Keratinocyte (primary cell): ENCODE measurements at regions not wholly inside any gene's neighbourhood (a gene's known extent, or its start where the extent isn't known, plus 50 kb on each side); places are given as distances from the start of the nearest gene placed in this dataset.

ENCODE experiments used
- EZH2 ChIP-seq: IDR thresholded peaks from one replicate; pipeline ENCODE4 v1.6.1; 2012; ENCODE audit warnings: inconsistent platforms, mild to moderate bottlenecking, low read length, moderate library complexity
- TF ChIP-seq, protein P1 (sequence below), 3 experiments: IDR thresholded peaks in 1 of 3; conservative IDR thresholded peaks in 1 of 3; optimal IDR thresholded peaks in 1 of 3; 2 replicates in 2 of 3; 3 replicates in 1 of 3; pipeline versions ENCODE3 to v1.5.1; 2011; ENCODE audit warnings: low read length in 3 of 3, mild to moderate bottlenecking in 3 of 3, moderate library complexity in 2 of 3, control low read depth in 1 of 3, inconsistent platforms in 1 of 3; ENCODE audit not compliant: insufficient read depth in 2 of 3; ENCODE audit errors: extremely low read depth in 1 of 3

DNA sequence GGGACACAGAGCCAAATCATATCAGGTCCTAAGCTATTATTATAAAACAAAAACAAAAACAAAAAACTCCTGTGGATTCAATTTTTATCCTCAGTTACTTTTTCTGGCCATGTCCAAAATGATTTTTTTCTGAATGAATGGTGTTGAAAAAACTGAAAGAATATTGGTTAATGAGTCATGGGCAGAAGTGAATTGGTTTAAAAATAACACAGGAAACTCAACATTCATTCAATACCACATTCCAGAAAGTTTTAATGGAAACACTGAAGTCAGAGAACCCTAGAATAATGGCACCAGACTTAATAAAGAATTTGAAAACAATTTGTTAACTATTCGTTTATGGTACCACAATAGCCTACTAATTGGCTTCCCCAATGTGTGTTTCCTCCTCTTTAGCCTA lies 102.4 kb upstream of the CDH9 start:
- TF ChIP-seq, protein P1, sequence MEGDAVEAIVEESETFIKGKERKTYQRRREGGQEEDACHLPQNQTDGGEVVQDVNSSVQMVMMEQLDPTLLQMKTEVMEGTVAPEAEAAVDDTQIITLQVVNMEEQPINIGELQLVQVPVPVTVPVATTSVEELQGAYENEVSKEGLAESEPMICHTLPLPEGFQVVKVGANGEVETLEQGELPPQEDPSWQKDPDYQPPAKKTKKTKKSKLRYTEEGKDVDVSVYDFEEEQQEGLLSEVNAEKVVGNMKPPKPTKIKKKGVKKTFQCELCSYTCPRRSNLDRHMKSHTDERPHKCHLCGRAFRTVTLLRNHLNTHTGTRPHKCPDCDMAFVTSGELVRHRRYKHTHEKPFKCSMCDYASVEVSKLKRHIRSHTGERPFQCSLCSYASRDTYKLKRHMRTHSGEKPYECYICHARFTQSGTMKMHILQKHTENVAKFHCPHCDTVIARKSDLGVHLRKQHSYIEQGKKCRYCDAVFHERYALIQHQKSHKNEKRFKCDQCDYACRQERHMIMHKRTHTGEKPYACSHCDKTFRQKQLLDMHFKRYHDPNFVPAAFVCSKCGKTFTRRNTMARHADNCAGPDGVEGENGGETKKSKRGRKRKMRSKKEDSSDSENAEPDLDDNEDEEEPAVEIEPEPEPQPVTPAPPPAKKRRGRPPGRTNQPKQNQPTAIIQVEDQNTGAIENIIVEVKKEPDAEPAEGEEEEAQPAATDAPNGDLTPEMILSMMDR (optimal IDR thresholded peaks at IDR 0.05 in 1 of 3, IDR thresholded peaks at IDR 0.05 in 1 of 3, conservative IDR thresholded peaks at IDR 0.05 in 1 of 3; ENCODE audit: extremely low read depth in 1 of 3, insufficient read depth in 2 of 3, low read length in 3 of 3) = no peak
- TF ChIP-seq EZH2 = no peak
